Peyer's patch (tissue), 4 donors: ENCODE measurements at regions not wholly inside any gene's neighbourhood (a gene's known extent, or its start where the extent isn't known, plus 50 kb on each side); places are given as distances from the start of the nearest gene placed in this dataset.

Experiments used
- CTCF ChIP-seq, 6 experiments: fragments of 450-650 bp in 4 of 6; fragments of 200-600 bp in 2 of 6; sonication (generic) in 1 of 6; IDR thresholded peaks; one replicate each; pipeline ENCODE4 v1.5.1; 2017 to 2019; ENCODE audit warnings: antibody characterized with exemption in 6 of 6, mild to moderate bottlenecking in 3 of 6, moderate library complexity in 1 of 6
- POLR2A ChIP-seq, 2 donors: fragments of 450-650 bp; IDR thresholded peaks; one replicate each; pipeline ENCODE4 v1.5.1; 2017; ENCODE audit warnings: antibody characterized with exemption in 2 of 2, mild to moderate bottlenecking in 2 of 2, moderate library complexity in 2 of 2

- TF ChIP-seq POLR2A (IDR thresholded peaks at IDR 0.05) (no peak), CTCF (IDR thresholded peaks at IDR 0.05) (no peak)
These were observed 71.1 kb downstream of the MATN1 start for GRCh38 chr1:30652152-30652841.
